MCF 10A (cell line): ENCODE measurements at regions not wholly inside any gene's neighbourhood (a gene's known extent, or its start where the extent isn't known, plus 50 kb on each side); places are given as distances from the start of the nearest gene placed in this dataset.
"Not testable (repeated sequence)": the region's sequence is repeated elsewhere in the genome, so short reads cannot be mapped to it uniquely, and the experiment has no call there.

Experiments used
- BruUV-seq: library from RNA; stranded (reverse); fragments of 400-500 nt; replicated peaks from 2 replicates; lab custom pipeline; 2021; lab: Mats Ljungman, UMichigan
- CTCF ChIA-PET: fragments of 300-600 bp; sonication (Branson Sonifier 250); formaldehyde crosslinking; extraction: SDS; loops from one replicate; lab custom pipeline; 2021; ENCODE audit warnings: antibody characterized with exemption, inconsistent platforms; lab: Yijun Ruan, JAX
- POLR2A ChIA-PET: fragments of 300-600, 350-650 bp; sonication (Branson Sonifier 250); formaldehyde crosslinking; extraction: SDS; loops from one replicate; lab custom pipeline; 2020; ENCODE audit warnings: antibody characterized with exemption, inconsistent platforms; lab: Yijun Ruan, JAX
- DNase-seq: peaks from one replicate; pipeline ENCODE4 v3.0.0-alpha.2; 2018; ENCODE audit not compliant: unreplicated experiment
- H3K27ac Mint-ChIP-seq: one replicate; pipeline ENCODE4 v1.8.0; 2022; ENCODE audit warnings: mild to moderate bottlenecking, low read depth, mixed read lengths; ENCODE audit not compliant: unreplicated experiment
- H3K27me3 Mint-ChIP-seq: one replicate; pipeline ENCODE4 v1.8.0; 2022; ENCODE audit warnings: mixed read lengths; ENCODE audit not compliant: insufficient read depth, unreplicated experiment
- H3K36me3 Mint-ChIP-seq: one replicate; pipeline ENCODE4 v1.8.0; 2022; ENCODE audit warnings: mild to moderate bottlenecking, moderate library complexity, mixed read lengths; ENCODE audit not compliant: insufficient read depth, unreplicated experiment
- H3K4me1 Mint-ChIP-seq: one replicate; pipeline ENCODE4 v1.8.0; 2022; ENCODE audit warnings: mixed read lengths; ENCODE audit not compliant: insufficient read depth, unreplicated experiment
- H3K4me3 Mint-ChIP-seq: one replicate; pipeline ENCODE4 v1.8.0; 2022; ENCODE audit warnings: mild to moderate bottlenecking, moderate library complexity, mixed read lengths; ENCODE audit not compliant: unreplicated experiment
- H3K9me3 Mint-ChIP-seq: one replicate; pipeline ENCODE4 v1.8.0; 2022; ENCODE audit warnings: mixed read lengths; ENCODE audit not compliant: unreplicated experiment
- CTCF ChIP-seq: fragments of 200-600 bp; IDR thresholded peaks from one replicate; pipeline ENCODE4 v1.8.0; 2022; ENCODE audit warnings: antibody characterized with exemption, mild to moderate bottlenecking; ENCODE audit not compliant: unreplicated experiment
- intact Hi-C: fragments of 100-400 bp; cut with micrococcal nuclease; formaldehyde crosslinking; loops from 2 replicates; pipeline ENCODE4 v1.14.1; 2022

- H3K9me3 Mint-ChIP-seq: peaks cover 17% of the 10 kb centered on the region
- H3K27me3 Mint-ChIP-seq: no peaks in the 10 kb centered on the region
- no peak for DNase-seq
- no peak overlapping the region for H3K4me3 Mint-ChIP-seq
- TF ChIP-seq CTCF: no peak
- H3K27ac Mint-ChIP-seq: no peak overlapping the region
- ChIA-PET CTCF (interaction anchor here (0.7 kb wide), 1 partner anchor 580 kb away, joined by 3 read pairs; no protein-coding TSS in a partner anchor), POLR2A (interaction anchor here (2.3 kb wide), 1 partner anchor 8 kb away, joined by 10 read pairs; no protein-coding TSS in a partner anchor)
- no TSS peak for BruUV-seq
- intact Hi-C loops: no loop called here
- no peaks in the 10 kb centered on the region for H3K4me1 Mint-ChIP-seq
- no peaks in the 10 kb centered on the region for H3K36me3 Mint-ChIP-seq
Measured at GRCh38 chr5:124832510-124832909, 86.1 kb upstream of the ZNF608 start.

- BruUV-seq, H3K4me3 Mint-ChIP-seq, H3K27ac Mint-ChIP-seq, H3K27me3 Mint-ChIP-seq, intact Hi-C loops, H3K4me1 Mint-ChIP-seq, DNase-seq, H3K36me3 Mint-ChIP-seq: not testable (repeated sequence)
- CTCF ChIA-PET: interaction anchor here (0.6 kb wide), 1 partner anchor 12 kb away, joined by 5 read pairs; no protein-coding TSS in a partner anchor
- peaks cover 17% of the 10 kb centered on the region for H3K9me3 Mint-ChIP-seq
- POLR2A ChIA-PET: interaction anchor here (1.0 kb wide), 1 partner anchor 11 kb away, joined by 3 read pairs; no protein-coding TSS in a partner anchor
Measured at GRCh38 chr5:124836314-124836713, 89.9 kb upstream of the ZNF608 start.

GRCh38 chr5:124839371-124839998 lies 93.0 kb upstream of the ZNF608 start:
- Mint-ChIP-seq H3K4me1 (peaks cover 21% of the 10 kb centered on the region), H3K27me3 (no peaks in the 10 kb centered on the region), H3K4me3 (no peak overlapping the region), H3K27ac (no peak overlapping the region), H3K9me3 (peaks cover 8% of the 10 kb centered on the region), H3K36me3 (no peaks in the 10 kb centered on the region)
- TF ChIP-seq CTCF: no peak
- CTCF ChIA-PET: no interaction called here
- BruUV-seq: no TSS peak
- intact Hi-C loops: no loop called here
- POLR2A ChIA-PET: interaction anchor here (0.6 to 7.0 kb wide), 11 partner anchors 12 to 570 kb away, joined by 3 to 138 read pairs (median 4); partner anchors contain the start of gene ZNF608
- peak; percentile 82 for DNase-seq

- H3K27me3 Mint-ChIP-seq: no peaks in the 10 kb centered on the region
- BruUV-seq: no TSS peak
- TF ChIP-seq CTCF: no peak
- intact Hi-C loops: loop anchor here (1.0 to 2.0 kb wide), 3 partner anchors 51 to 571 kb away; partner anchors contain the start of gene ZNF608
- POLR2A ChIA-PET: interaction anchor here (0.6 to 7.0 kb wide), 26 partner anchors 10 to 903 kb away, joined by 3 to 138 read pairs (median 4); partner anchors contain the start of gene ZNF608
- H3K4me3 Mint-ChIP-seq: peak overlapping the region; percentile 38
- H3K4me1 Mint-ChIP-seq: peaks cover 21% of the 10 kb centered on the region
- H3K9me3 Mint-ChIP-seq: no peaks in the 10 kb centered on the region
- DNase-seq: peak; percentile 100
- CTCF ChIA-PET: interaction anchor here (0.5 to 1.2 kb wide), 6 partner anchors 10 to 367 kb away, joined by 3 to 5 read pairs (median 4); no protein-coding TSS in a partner anchor
- no peaks in the 10 kb centered on the region for H3K36me3 Mint-ChIP-seq
- H3K27ac Mint-ChIP-seq: peak overlapping the region; percentile 3
Measured at GRCh38 chr5:124841829-124842712, 95.6 kb upstream of the ZNF608 start.
